GM19351 (cell line): ENCODE measurements at regions not wholly inside any gene's neighbourhood (a gene's known extent, or its start where the extent isn't known, plus 50 kb on each side); places are given as distances from the start of the nearest gene placed in this dataset.
"Not testable (repeated sequence)": the region's sequence is repeated elsewhere in the genome, so short reads cannot be mapped to it uniquely, and the experiment has no call there.

ENCODE experiments used
- ATAC-seq: cut with Tn5 transposase; IDR thresholded peaks from one replicate; pipeline ENCODE4 v1.9.1; 2021; ENCODE audit warnings: mild to moderate bottlenecking, moderate library complexity; ENCODE audit not compliant: unreplicated experiment

DNA sequence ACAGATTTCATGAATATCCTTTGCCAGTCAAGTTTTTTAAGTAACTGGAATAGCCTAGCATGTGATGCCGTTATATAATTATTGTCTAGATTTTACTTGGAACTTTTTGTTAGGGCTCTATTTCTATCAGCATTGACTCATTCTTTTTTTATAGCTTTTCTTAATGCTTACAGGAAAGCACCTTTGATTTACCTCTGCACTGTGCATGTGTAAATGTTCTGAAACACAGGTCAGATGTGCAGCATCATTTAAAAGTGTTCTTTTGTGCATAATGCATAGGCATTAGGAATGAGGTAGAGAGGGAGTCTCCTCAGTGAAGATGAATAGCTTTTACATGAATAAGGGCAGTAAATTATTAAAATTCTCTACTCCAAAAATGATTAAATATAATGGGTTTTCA is 669.3 kb upstream of the MBL2 start:
- ATAC-seq = no peak

- ATAC-seq = no peak
Measured at GRCh38 chr10:53440601-53441000, 668.0 kb upstream of the MBL2 start.

GRCh38 chr10:53439075-53439474 is 666.5 kb upstream of the MBL2 start:
- not testable (repeated sequence) for ATAC-seq

- no peak for ATAC-seq
Measured at GRCh38 chr10:53434413-53434812, 661.8 kb upstream of the MBL2 start.

GRCh38 chr10:53432035-53432434 is 659.5 kb upstream of the MBL2 start:
- ATAC-seq = no peak

GRCh38 chr10:53430974-53431373 is 658.4 kb upstream of the MBL2 start:
- ATAC-seq = no peak

GRCh38 chr10:53430127-53430891 is 657.7 kb upstream of the MBL2 start:
- ATAC-seq = no peak

GRCh38 chr10:53422223-53422888 is 649.8 kb upstream of the MBL2 start:
- no peak for ATAC-seq

DNA sequence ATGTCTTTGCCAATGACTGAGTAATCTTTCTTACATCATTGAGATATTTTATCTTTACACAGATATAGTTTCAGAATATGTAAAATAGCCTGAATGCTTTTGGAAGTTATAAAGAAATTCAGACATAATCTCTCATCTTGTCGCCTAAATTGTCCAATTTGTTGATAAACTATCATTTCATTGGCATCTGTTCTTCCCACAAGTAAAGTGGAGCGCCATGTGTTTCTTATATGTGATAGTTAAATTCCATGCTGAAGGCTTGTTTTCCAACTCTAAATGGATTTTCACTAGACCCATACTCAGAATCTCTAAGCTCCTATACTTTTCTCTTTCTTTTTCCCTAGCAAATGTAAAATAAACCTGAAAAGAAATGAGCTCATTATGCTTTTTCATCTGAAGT is 640.1 kb upstream of the MBL2 start:
- ATAC-seq = no peak

DNA sequence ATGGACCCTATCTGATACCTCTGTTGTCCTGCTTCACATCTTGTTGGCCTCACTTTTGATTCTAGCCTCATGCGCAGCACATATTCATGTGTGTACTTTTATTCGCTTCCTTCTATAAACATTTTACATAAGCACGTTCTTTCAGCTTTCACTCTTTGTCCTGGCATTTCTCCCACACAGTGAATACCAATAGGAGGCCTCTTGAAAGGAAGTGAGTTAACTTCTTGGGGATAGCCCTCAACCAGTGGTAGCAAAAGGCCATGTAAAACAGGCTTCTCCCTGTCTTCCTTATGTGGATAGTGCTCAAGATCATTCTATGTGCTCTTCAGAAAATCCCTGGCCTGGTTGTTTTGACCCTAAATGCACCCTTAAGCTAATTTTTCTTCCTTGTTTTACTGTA is 633.9 kb upstream of the MBL2 start:
- no peak for ATAC-seq

- ATAC-seq = no peak
Measured at GRCh38 chr10:53403688-53404087, 631.1 kb upstream of the MBL2 start.

DNA sequence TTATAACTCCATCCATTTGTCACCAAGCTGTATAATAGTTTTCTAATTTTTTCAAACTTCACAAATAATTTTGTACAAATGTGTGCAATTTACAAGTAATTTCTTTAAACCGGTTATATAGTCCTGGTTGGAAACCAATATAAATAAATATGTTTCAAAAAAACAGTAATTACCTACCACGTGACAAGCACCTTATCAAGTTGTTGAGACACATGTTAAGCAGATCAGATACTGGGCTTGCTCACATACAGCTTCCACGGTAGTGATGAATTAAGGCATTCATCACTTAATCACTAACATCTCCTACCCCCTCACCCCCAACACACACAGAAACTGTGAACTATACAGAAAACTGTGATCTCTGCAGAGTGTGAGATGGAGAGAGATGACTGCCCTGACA is 630.0 kb upstream of the MBL2 start:
- ATAC-seq = no peak

- ATAC-seq = no peak
Measured at GRCh38 chr10:53401536-53401935, 629.0 kb upstream of the MBL2 start.

GRCh38 chr10:53396876-53397275 is 624.3 kb upstream of the MBL2 start:
- no peak for ATAC-seq

DNA sequence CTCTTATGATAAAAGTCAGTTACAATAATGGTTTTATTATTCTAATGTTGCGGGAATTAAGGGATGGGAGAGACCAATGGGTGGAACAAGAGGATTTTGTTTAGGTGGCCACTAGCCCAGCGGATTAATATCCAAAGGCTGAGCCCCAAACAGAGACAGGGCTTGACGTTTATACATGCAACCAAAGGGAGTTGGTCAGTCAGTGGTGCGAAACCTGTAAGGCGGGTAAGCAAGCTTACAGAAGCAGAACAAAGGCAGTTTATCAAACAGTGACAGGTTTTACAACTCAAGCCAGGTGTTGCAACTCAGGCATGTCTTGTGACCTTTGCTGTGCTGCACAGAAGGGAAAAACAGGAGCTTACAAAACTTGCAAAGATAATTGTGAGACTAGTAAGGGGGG is 622.9 kb upstream of the MBL2 start:
- no peak for ATAC-seq

DNA sequence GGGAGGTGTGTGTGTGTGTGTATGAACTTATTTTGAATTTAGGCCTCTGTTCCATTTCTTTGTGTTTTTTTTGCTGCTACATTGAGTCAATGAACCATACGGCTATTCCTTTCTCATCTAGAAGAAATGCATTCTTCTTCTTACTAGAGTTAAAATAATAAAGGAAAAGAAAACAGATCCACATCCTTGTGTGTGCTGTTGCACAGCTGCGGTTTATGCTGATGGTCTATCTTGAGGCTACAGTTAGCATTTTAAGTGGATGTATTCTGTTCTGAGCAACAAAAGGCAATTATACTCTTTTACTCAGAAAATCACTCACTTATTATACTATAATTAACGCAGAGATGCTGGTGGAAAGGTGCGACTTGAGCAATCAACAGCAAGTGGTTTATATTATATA is 615.0 kb upstream of the MBL2 start:
- ATAC-seq = no peak

DNA sequence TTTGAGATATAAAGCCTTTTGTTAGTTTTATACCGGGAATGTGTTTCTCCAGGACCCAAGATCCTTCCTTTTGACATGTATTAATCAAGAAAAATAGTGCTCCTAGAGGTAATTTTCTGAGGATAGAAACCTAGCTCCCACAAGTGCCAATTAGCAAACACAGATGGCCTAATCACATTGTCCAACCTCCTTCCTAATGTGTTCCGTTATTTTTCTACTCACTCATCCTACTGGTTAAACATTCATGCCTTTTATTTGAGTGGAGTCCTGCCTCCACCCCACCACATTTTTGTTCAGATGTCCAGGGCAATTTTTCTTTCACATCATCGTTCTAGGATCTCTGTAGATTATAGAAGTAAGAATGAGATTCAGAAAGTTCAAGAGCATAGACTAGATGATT is 610.0 kb upstream of the MBL2 start:
- ATAC-seq = no peak

DNA sequence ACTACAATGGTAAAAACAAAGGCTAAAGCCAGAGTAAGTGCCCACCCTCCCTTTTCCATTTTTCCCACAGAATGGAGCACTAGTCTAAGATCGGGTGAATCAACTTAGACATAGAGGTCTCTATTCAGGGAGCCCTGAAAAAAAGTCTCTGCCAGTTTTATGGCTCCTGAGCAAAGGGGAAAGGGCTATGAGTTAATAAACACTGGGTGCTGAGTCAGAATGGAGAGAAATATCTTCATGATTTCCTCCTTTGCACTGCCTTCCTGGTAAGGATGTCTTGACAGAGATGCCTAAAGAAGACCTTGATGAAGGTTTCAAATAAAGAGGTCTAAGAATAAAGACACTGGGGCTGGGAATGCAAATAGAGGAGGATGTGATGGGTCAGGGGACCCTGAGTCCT is 607.4 kb upstream of the MBL2 start:
- no peak for ATAC-seq

DNA sequence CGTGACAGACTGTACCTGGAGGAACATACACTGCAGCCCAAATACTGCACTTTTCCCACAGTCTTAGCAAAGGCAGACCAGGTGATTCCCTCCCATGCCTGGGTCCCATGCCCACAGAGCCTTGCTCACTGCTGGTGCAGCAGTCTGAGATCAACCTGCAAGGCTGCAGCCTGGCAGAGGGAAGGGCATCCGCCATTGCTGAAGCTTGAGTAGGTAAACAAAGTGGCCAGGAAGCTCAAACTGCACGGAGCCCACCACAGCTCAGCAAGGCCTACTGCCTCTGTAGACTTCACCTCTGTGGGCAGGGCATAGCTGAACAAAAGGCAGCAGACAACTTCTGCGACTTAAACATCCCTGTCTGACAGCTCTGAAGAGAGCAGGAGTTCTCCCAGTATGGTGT is 597.8 kb upstream of the MBL2 start:
- no peak for ATAC-seq

GRCh38 chr10:53361936-53362335 is 589.4 kb upstream of the MBL2 start:
- no peak for ATAC-seq

- no peak for ATAC-seq
Measured at GRCh38 chr10:53361281-53361680, 588.7 kb upstream of the MBL2 start.

GRCh38 chr10:53358978-53359377 is 586.4 kb upstream of the MBL2 start:
- ATAC-seq = not testable (repeated sequence)

DNA sequence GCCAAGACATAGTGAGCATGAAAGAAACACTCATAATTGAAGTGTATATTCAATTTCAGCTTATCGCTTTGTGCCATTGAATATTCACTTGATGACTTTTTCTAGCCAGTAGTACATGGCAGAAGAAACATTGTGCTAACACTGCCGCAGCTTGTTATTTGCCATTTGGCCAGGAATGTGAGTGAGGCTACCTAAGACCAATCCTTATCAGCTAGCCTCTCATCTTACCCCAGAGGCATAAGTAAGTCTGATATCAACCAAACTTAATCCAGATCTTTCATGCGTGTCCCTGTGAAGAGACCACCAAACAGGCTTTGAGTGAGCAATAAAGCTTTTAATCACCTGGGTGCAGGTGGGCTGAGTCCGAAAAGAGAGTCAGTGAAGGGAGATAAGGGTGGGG is 586.0 kb upstream of the MBL2 start:
- no peak for ATAC-seq
